ENCODE measurements at regions not wholly inside any gene's neighbourhood (a gene's known extent, or its start where the extent isn't known, plus 50 kb on each side); places are given as distances from the start of the nearest gene placed in this dataset.
"Not testable (repeated sequence)": the region's sequence is repeated elsewhere in the genome, so short reads cannot be mapped to it uniquely, and the experiment has no call there.

DNA sequence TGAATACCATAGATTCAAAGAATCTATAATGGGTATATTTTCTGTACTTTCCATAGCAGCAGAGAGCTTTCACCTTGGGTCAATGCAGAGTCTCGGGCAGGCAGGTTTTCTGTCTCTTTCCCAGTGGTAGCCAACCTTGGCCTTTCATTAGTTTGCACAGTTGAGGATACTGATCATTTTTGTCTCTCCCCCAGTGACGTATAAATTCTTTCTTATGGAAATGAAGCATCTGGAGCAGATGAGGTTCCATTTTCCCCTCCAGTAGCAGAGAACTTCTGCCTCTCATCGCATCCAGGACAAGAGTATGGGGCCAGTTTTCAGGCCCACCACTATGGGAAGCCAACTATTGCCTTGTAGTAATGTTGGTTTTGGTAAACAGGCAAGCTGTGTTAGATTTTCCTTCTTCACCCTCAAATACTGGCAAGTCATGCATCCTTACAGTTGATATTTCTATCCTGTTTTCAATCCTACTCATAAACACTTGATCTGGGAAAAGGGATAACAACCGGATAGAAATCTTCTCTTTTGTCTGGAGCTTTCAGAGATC, 845.2 kb upstream of the CDH18 start:
- DNase-seq (ENCODE audit: low spot score), result no peak

- no peak for DNase-seq (ENCODE audit: low spot score)
Observed at GRCh38 chr5:20832204-20833080, 844.4 kb upstream of the CDH18 start.

- DNase-seq (ENCODE audit: low spot score), result not testable (repeated sequence)
Observed at GRCh38 chr5:20825951-20826350, 838.0 kb upstream of the CDH18 start.

- not testable (repeated sequence) for DNase-seq (ENCODE audit: low spot score)
Observed at GRCh38 chr5:20797216-20797615, 809.2 kb upstream of the CDH18 start.

GRCh38 chr5:20784755-20785154, 796.8 kb upstream of the CDH18 start:
- DNase-seq (ENCODE audit: low spot score), result not testable (repeated sequence)

- DNase-seq (ENCODE audit: low spot score), result not testable (repeated sequence)
Observed at GRCh38 chr5:20783484-20783883, 795.5 kb upstream of the CDH18 start.

DNA sequence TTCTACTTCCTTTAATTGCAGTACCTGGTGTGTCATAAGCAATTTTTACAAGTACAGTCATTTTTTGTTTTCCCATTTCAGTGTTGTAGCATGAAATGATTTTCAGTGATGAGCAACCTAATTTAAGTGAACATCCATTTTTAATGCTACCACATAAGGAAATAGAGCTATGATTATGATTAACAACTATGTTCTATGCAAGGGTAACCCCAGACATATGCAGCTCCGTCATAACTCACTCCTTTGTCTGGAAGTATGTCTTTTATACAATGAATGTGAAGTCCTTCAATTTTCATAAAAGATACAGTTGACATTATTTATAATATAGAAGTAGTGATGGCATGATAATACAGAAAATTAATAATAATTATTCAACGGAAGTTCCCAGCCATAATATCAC, 783.3 kb upstream of the CDH18 start:
- DNase-seq (ENCODE audit: low spot score), result not testable (repeated sequence)

DNA sequence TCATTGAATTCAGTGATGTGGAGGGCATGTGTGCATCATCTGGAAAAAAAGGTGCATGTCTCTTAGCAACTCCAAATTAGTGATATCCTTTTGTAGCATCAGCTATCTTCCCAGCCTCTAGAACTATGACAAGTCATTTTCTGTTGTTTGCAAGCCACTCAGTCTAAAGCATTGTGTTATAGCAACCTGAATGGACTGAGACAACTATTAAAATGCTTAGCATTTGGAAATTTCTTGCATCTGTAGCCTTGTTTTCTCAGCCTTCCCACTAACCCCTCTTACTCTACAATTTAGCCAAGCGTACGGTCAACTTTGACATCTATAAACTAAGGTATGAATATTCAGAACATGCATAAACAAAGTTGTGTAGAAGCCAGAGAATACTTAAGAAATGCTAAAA, 777.1 kb upstream of the CDH18 start:
- not testable (repeated sequence) for DNase-seq (ENCODE audit: low spot score)

- DNase-seq (ENCODE audit: low spot score), result not testable (repeated sequence)
Observed at GRCh38 chr5:20759459-20759858, 771.5 kb upstream of the CDH18 start.

- DNase-seq (ENCODE audit: low spot score), result not testable (repeated sequence)
Observed at GRCh38 chr5:20752179-20752578, 764.2 kb upstream of the CDH18 start.

DNA sequence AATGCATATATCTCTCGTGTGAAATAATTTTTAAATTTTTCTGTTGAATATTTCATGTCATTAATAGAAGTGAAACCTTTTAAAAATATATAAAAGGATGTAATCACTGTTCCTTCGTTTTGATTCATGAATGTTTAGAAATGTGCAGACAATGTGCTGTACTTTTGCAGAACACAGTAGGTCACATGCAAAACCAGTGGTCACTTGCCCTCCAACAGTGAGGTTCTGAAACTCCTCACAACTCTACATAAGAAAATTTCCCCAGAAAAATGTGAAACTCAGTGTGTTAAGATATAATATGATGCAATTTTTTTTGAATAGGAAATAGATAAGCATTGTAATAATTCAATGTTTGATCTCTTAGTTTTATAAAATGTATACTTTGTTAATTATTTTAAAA, 747.7 kb upstream of the CDH18 start:
- not testable (repeated sequence) for DNase-seq (ENCODE audit: low spot score)

- DNase-seq (ENCODE audit: low spot score), result not testable (repeated sequence)
Observed at GRCh38 chr5:20732223-20732622, 744.2 kb upstream of the CDH18 start.

GRCh38 chr5:20721286-20721685, 733.3 kb upstream of the CDH18 start:
- DNase-seq (ENCODE audit: low spot score), result not testable (repeated sequence)

DNA sequence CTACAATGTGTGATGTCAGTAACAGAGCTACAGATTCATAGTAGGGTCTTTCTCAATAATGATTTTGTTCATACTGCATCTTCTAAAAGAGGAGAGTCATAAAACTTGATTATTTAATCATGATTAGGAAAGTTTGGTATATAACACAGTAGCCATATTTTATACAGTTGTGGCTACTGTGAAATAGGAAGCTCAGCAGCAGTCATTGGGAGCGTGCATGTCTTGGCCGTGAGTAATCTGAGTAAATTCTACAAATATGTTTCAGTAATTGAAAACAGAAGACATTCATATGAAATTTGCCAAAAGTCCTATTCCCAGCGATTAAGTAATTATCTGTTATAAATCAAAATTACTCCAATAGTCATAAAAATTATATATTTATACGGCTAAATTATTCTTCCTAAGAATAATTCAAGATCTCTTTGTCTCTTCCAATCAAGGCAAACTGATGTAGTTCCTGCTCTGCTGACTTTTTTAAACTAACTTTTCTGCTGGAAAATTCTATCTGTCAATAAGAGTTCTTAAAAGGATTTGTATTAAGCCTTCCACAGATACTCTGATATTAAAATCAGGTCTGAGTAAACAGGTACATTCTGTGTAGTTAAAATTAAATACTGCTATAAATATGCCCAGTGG, 723.6 kb upstream of the CDH18 start:
- DNase-seq (ENCODE audit: low spot score), result not testable (repeated sequence)

- not testable (repeated sequence) for DNase-seq (ENCODE audit: low spot score)
Observed at GRCh38 chr5:20707634-20708033, 719.6 kb upstream of the CDH18 start.

DNA sequence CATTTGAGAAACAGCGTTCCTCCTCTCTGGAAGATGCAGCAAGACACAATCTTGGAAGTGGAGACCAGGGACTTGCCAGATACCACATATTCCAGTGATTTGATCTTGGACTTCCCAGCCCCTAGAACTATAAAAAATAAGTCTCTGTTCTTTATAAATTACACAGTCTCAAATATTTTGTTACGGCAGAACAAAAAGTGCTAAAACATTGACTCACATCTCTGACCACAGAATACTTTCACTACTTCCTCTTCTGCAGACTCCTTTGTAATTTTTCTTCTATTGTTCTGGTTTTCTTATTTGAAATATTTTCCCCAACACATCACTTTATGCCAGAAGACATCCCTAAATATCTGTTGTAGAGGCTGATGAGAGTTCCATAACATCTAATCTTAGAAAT, 706.1 kb upstream of the CDH18 start:
- no peak for DNase-seq (ENCODE audit: low spot score)

GRCh38 chr5:20692913-20693312, 704.9 kb upstream of the CDH18 start:
- DNase-seq (ENCODE audit: low spot score), result no peak

DNA sequence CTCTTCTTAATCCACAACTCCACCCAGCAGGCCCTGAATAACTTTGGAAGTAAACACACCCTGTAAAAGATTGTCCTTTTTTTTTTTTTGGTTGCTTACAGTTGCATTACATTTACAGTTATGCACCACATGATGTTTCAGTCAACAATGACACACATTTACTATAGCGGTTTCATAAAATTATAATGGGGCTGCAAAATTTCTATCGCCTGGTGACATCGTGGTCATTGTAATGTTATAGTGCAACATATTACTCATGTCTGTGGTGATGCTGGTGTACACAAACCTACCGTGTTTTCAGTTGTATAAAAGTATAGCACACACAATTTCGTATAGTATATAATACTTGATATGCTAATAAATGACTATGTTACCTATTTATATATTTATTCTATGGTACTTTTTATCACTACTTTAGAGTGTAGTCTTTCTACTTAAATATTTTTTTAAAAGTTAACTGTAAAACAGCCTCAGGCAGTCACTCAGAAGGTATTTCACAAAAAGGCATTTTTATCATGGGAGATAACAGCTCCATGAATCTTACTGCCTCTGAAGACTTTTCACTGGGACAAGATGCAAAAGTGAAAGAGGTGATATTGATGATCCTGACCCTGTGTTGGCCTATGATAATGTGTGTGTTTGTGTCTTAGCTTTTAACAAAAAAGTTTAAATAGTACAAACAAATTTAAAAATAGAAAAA, 695.4 kb upstream of the CDH18 start:
- DNase-seq (ENCODE audit: low spot score), result peak; percentile 53

- DNase-seq (ENCODE audit: low spot score), result peak; percentile 19
Observed at GRCh38 chr5:20680718-20681302, 692.8 kb upstream of the CDH18 start.

GRCh38 chr5:20678814-20679298, 690.9 kb upstream of the CDH18 start:
- peak; percentile 87 for DNase-seq (ENCODE audit: low spot score)

GRCh38 chr5:20678386-20678785, 690.4 kb upstream of the CDH18 start:
- no peak for DNase-seq (ENCODE audit: low spot score)

DNA sequence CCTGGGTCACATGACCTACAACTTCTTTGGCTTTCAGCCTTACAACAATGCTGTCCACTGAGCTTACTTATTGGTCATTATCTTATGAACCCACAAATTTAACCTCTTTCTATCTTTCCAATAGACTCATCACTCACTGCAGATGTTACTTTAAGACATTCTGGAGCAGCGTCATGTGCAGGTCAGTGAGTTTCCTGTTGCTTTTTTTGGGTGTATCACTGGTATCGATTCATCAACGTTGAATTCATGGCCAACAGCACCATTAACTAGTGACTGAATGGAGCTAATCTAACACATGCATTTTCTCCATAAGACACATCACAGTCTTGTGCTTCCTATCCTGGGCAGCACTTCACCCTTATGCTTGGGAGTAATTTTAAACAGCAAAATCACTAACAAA, 672.6 kb upstream of the CDH18 start:
- no peak for DNase-seq (ENCODE audit: low spot score)
